IgD-negative memory B cell (primary cell): ENCODE measurements at regions not wholly inside any gene's neighbourhood (a gene's known extent, or its start where the extent isn't known, plus 50 kb on each side); places are given as distances from the start of the nearest gene placed in this dataset.
"Not testable (repeated sequence)": the region's sequence is repeated elsewhere in the genome, so short reads cannot be mapped to it uniquely, and the experiment has no call there.

ENCODE experiments used
- H3K27ac Mint-ChIP-seq, 3 donors: one replicate each; pipeline ENCODE4 v1.8.0; 2020 to 2022; ENCODE audit warnings: mild to moderate bottlenecking in 3 of 3, mixed read lengths in 3 of 3, moderate library complexity in 1 of 3
- H3K27me3 Mint-ChIP-seq: one replicate; pipeline ENCODE4 v1.8.0; 2021; ENCODE audit warnings: mixed read lengths
- H3K36me3 Mint-ChIP-seq: one replicate; pipeline ENCODE4 v1.8.0; 2020; ENCODE audit warnings: mild to moderate bottlenecking, mixed read lengths
- H3K4me1 Mint-ChIP-seq, 3 donors: one replicate each; pipeline ENCODE4 v1.8.0; 2020 to 2022; ENCODE audit warnings: mixed read lengths in 3 of 3, mild to moderate bottlenecking in 1 of 3
- H3K4me3 Mint-ChIP-seq, 4 donors: one replicate each; pipeline ENCODE4 v1.8.0; 2020 to 2022; ENCODE audit warnings: mild to moderate bottlenecking in 4 of 4, mixed read lengths in 4 of 4, moderate library complexity in 3 of 4
- H3K9me3 Mint-ChIP-seq, 3 donors: one replicate each; pipeline ENCODE4 v1.8.0; 2020 to 2021; ENCODE audit warnings: mixed read lengths in 3 of 3, mild to moderate bottlenecking in 1 of 3

DNA sequence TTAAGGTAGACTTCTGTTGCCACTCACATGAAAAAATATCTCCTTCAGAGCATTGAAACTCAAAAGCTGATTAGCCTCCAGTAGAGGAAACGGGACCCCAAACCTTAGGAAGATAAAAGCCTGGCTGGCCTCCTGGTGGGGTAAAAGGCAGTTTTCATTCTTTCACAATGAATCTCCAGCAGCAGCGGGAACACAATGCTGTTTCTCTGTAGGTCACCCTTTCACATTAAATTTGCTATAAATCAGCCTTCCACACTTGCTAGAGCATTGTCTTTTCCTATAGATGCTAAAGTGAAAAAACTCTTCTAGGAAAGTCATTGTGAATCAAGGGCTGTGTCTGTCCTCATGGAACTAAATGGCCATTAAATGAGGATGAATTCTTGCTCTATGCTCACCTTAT, 207.3 kb upstream of the MAGEB2 start:
- H3K4me3 Mint-ChIP-seq = no peak overlapping the region
- H3K27ac Mint-ChIP-seq = no peak overlapping the region
- no peaks in the 10 kb centered on the region for H3K36me3 Mint-ChIP-seq
- no peaks in the 10 kb centered on the region for H3K27me3 Mint-ChIP-seq
- no peaks in the 10 kb centered on the region for H3K4me1 Mint-ChIP-seq
- peaks cover 2 to 4% (median 3%) of the 10 kb centered on the region in 3 donors for H3K9me3 Mint-ChIP-seq

GRCh38 chrX:30010471-30010870, 204.9 kb upstream of the MAGEB2 start:
- Mint-ChIP-seq H3K4me3 (peak overlapping the region in 1 of 4 donors; percentile 18), H3K4me1 (no peaks in the 10 kb centered on the region)

GRCh38 chrX:30015440-30015839, 199.9 kb upstream of the MAGEB2 start:
- Mint-ChIP-seq H3K4me3 (no peak overlapping the region), H3K36me3 (no peaks in the 10 kb centered on the region)

More at GRCh38 chrX:30010471-30010870, 204.9 kb upstream of the MAGEB2 start:
- Mint-ChIP-seq H3K9me3 (peaks cover 0 to 4% (median 2%) of the 10 kb centered on the region in 3 donors), H3K36me3 (no peaks in the 10 kb centered on the region), H3K27me3 (no peaks in the 10 kb centered on the region), H3K27ac (no peak overlapping the region)

GRCh38 chrX:30027636-30028035, 187.7 kb upstream of the MAGEB2 start:
- H3K9me3 Mint-ChIP-seq = peaks cover 0 to 4% (median 2%) of the 10 kb centered on the region in 3 donors
- H3K4me1 Mint-ChIP-seq = peaks cover 0 to 1% (median 0%) of the 10 kb centered on the region in 3 donors
- H3K4me3 Mint-ChIP-seq = no peak overlapping the region
- no peaks in the 10 kb centered on the region for H3K27me3 Mint-ChIP-seq
- no peaks in the 10 kb centered on the region for H3K36me3 Mint-ChIP-seq
- H3K27ac Mint-ChIP-seq = no peak overlapping the region

More at GRCh38 chrX:30015440-30015839, 199.9 kb upstream of the MAGEB2 start:
- no peaks in the 10 kb centered on the region for H3K4me1 Mint-ChIP-seq
- no peak overlapping the region for H3K27ac Mint-ChIP-seq
- no peaks in the 10 kb centered on the region for H3K27me3 Mint-ChIP-seq
- no peaks in the 10 kb centered on the region for H3K9me3 Mint-ChIP-seq

- H3K36me3 Mint-ChIP-seq, H3K9me3 Mint-ChIP-seq, H3K27ac Mint-ChIP-seq, H3K4me1 Mint-ChIP-seq, H3K27me3 Mint-ChIP-seq, H3K4me3 Mint-ChIP-seq: not testable (repeated sequence)
Observed at GRCh38 chrX:30036406-30036805, 179.0 kb upstream of the MAGEB2 start.

DNA sequence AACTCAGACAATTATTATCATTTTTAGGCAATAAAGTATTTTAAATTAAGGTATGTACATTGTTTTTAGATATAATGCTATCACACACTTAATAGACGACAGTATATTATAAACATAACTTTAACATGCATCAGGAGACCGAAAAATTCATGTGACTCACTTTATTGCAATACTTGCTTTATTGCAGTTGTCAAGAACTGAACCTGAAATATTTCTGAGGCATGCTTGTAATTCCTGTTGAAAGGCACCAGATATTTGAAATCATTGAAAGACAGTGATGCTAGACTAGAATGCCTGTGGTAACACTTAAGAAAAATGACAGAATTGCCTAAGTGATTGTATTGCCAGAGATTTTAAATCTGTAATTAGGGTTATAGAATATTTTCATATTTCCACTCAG, 175.6 kb upstream of the MAGEB2 start:
- no peaks in the 10 kb centered on the region for H3K27me3 Mint-ChIP-seq
- peaks cover 1 to 2% (median 2%) of the 10 kb centered on the region in 3 donors for H3K9me3 Mint-ChIP-seq
- H3K4me3 Mint-ChIP-seq = no peak overlapping the region
- H3K27ac Mint-ChIP-seq = no peak overlapping the region
- no peaks in the 10 kb centered on the region for H3K36me3 Mint-ChIP-seq
- no peaks in the 10 kb centered on the region for H3K4me1 Mint-ChIP-seq

- no peaks in the 10 kb centered on the region for H3K36me3 Mint-ChIP-seq
- H3K4me3 Mint-ChIP-seq = no peak overlapping the region
- H3K4me1 Mint-ChIP-seq = no peaks in the 10 kb centered on the region
- H3K9me3 Mint-ChIP-seq = peaks cover 0 to 2% (median 0%) of the 10 kb centered on the region in 3 donors
- peaks cover 1% of the 10 kb centered on the region for H3K27me3 Mint-ChIP-seq
- H3K27ac Mint-ChIP-seq = no peak overlapping the region
Observed at GRCh38 chrX:30060718-30061117, 154.6 kb upstream of the MAGEB2 start.

GRCh38 chrX:30065226-30065625, 150.1 kb upstream of the MAGEB2 start:
- Mint-ChIP-seq H3K27ac (no peak overlapping the region), H3K36me3 (no peaks in the 10 kb centered on the region), H3K4me3 (no peak overlapping the region), H3K4me1 (no peaks in the 10 kb centered on the region), H3K9me3 (peaks cover 0 to 1% (median 0%) of the 10 kb centered on the region in 3 donors), H3K27me3 (peaks cover 1% of the 10 kb centered on the region)

DNA sequence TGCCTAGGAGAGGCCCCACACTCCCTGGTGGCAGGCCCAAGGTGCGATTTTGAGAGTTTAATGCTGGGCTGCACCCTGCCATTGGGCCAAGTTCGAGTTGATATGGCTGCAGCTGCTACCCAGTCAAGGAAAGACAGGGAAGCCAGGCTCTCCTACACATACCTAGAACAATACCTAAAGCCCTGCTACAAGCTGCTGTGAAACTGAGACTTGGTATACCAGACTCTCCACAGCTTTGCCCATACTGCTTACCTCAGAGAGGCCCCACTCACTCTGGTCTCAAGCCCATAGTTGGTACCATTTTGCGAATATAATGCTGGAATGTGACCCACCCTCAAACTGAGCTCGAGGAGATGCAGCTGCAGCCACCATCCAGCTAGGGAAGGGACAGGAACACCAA, 147.7 kb upstream of the MAGEB2 start:
- Mint-ChIP-seq H3K27ac (no peak overlapping the region), H3K27me3 (peaks cover 1% of the 10 kb centered on the region), H3K36me3 (no peaks in the 10 kb centered on the region), H3K4me3 (no peak overlapping the region), H3K9me3 (peaks cover 0 to 1% (median 0%) of the 10 kb centered on the region in 3 donors), H3K4me1 (no peaks in the 10 kb centered on the region)

DNA sequence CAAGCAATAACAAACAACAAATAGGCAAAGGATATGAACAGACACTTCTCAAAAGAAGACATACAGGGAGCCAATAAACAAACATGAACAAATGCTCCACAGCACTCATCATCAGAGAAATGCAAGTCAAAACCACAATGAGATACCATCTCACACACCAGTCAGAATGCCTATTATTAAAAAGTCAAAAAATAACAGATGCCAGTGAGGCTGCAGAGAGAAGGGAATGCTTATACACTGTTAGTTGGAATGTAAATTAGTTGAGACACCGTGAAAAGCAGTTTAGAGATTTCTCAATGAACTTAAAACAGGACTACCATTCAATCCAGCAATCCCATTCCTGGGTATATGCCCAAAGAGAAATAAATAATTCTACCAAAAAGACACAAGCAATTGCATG, 129.8 kb upstream of the MAGEB2 start:
- Mint-ChIP-seq H3K27ac (no peak overlapping the region), H3K9me3 (peaks cover 0 to 2% (median 1%) of the 10 kb centered on the region in 3 donors), H3K4me1 (no peaks in the 10 kb centered on the region), H3K27me3 (no peaks in the 10 kb centered on the region), H3K4me3 (no peak overlapping the region), H3K36me3 (no peaks in the 10 kb centered on the region)

DNA sequence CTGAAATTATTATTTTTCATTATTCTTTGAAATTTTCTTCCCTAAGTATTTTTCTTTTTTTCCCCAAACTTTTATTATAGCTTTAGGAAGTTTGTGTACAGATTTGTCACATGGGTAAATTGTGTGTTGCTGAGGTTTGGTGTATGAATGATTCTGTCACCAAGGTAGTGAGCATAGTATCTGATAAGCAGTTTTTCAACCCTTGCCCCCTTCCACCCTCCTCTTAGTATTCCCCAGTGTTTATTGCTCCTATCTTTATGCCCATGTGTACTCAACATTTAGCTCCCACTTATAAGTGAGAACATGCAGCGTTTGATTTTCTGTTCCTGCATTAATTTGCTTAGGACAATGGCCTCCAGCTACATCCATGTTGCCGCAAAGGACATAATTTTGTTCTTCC, 103.9 kb upstream of the MAGEB2 start:
- H3K27me3 Mint-ChIP-seq = peaks cover 3% of the 10 kb centered on the region
- no peaks in the 10 kb centered on the region for H3K9me3 Mint-ChIP-seq
- H3K36me3 Mint-ChIP-seq = no peaks in the 10 kb centered on the region
- no peak overlapping the region for H3K27ac Mint-ChIP-seq
- H3K4me1 Mint-ChIP-seq = no peaks in the 10 kb centered on the region
- no peak overlapping the region for H3K4me3 Mint-ChIP-seq

- H3K4me1 Mint-ChIP-seq = peaks cover 0 to 2% (median 0%) of the 10 kb centered on the region in 3 donors
- no peak overlapping the region for H3K4me3 Mint-ChIP-seq
- peaks cover 2% of the 10 kb centered on the region for H3K27me3 Mint-ChIP-seq
- no peaks in the 10 kb centered on the region for H3K36me3 Mint-ChIP-seq
- peaks cover 0 to 6% (median 2%) of the 10 kb centered on the region in 3 donors for H3K9me3 Mint-ChIP-seq
- no peak overlapping the region for H3K27ac Mint-ChIP-seq
Observed at GRCh38 chrX:30141966-30142365, 73.4 kb upstream of the MAGEB2 start.

- Mint-ChIP-seq H3K36me3 (no peaks in the 10 kb centered on the region), H3K27ac (no peak overlapping the region), H3K27me3 (peaks cover under 1% of the 10 kb centered on the region), H3K9me3 (peaks cover 0 to 6% (median 2%) of the 10 kb centered on the region in 3 donors), H3K4me3 (no peak overlapping the region), H3K4me1 (peaks cover 0 to 4% (median 0%) of the 10 kb centered on the region in 3 donors)
Observed at GRCh38 chrX:30144221-30144620, 71.1 kb upstream of the MAGEB2 start.

- Mint-ChIP-seq H3K4me3 (no peak overlapping the region), H3K9me3 (peaks cover 0 to 6% (median 0%) of the 10 kb centered on the region in 3 donors), H3K4me1 (peaks cover 0 to 4% (median 0%) of the 10 kb centered on the region in 3 donors), H3K36me3 (no peaks in the 10 kb centered on the region), H3K27ac (no peak overlapping the region), H3K27me3 (no peaks in the 10 kb centered on the region)
Observed at GRCh38 chrX:30144971-30145731, 70.2 kb upstream of the MAGEB2 start.

DNA sequence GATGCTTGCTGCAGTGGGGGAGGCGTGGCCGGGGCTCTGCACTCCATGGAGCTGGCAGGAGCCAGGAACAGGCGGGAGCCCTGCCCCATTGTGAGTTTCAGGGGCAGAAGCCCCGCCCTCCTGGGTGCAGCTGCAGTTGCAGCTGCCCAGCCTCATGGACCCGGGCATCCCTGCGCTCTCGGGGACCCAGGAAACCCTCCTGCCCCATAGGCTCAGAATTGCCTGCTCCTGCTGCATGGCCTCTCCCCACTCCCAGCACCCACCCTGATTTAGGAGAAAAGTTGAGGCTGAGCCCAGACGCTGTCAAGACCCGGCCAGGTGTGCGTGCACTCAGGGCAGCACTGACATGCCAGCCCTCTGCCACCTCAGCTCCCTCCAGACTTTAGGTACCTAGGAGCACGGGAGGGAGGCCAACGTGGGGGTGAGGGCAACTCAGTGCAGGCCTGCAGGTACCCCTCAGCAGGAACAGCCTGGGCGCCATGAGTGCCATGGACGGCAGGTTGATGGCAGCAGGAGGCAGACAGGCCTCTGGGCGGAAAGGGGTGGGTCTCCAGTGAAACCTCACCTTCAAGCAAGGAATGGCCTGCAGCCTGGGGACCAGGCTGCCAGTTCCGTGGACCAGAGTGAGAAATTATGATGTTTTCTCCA, 67.2 kb upstream of the MAGEB2 start:
- H3K27me3 Mint-ChIP-seq = no peaks in the 10 kb centered on the region
- H3K4me3 Mint-ChIP-seq = no peak overlapping the region
- no peaks in the 10 kb centered on the region for H3K36me3 Mint-ChIP-seq
- H3K4me1 Mint-ChIP-seq = peaks cover 0 to 2% (median 0%) of the 10 kb centered on the region in 3 donors
- peaks cover 0 to 6% (median 0%) of the 10 kb centered on the region in 3 donors for H3K9me3 Mint-ChIP-seq
- H3K27ac Mint-ChIP-seq = no peak overlapping the region

DNA sequence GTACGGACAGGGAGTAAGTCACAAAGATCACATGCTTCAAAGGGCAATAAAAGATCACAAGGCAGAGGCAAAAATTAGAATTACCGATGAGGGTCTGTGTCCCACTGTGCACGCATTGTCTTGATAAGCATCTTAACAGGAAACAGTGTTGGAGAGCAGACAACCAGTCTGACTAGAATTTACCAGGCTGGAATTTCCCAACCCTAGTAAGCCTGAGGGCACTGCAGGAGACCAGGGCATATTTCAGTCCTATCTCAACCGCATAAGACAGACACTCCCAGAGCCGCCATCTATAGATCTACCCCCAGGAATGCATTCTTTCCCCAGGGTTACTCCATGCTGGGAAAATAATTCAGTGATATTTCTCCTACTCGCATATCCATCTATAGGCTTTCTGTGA, 66.2 kb upstream of the MAGEB2 start:
- H3K4me1 Mint-ChIP-seq, H3K27ac Mint-ChIP-seq, H3K36me3 Mint-ChIP-seq, H3K4me3 Mint-ChIP-seq, H3K9me3 Mint-ChIP-seq, H3K27me3 Mint-ChIP-seq: not testable (repeated sequence)
